HG03135 (cell line): ENCODE measurements at regions not wholly inside any gene's neighbourhood (a gene's known extent, or its start where the extent isn't known, plus 50 kb on each side); places are given as distances from the start of the nearest gene placed in this dataset.
"Not testable (repeated sequence)": the region's sequence is repeated elsewhere in the genome, so short reads cannot be mapped to it uniquely, and the experiment has no call there.

ENCODE experiments used
- ATAC-seq: cut with Tn5 transposase; IDR thresholded peaks from one replicate; pipeline ENCODE4 v1.9.1; 2021; ENCODE audit warnings: mild to moderate bottlenecking, moderate library complexity; ENCODE audit not compliant: unreplicated experiment

DNA sequence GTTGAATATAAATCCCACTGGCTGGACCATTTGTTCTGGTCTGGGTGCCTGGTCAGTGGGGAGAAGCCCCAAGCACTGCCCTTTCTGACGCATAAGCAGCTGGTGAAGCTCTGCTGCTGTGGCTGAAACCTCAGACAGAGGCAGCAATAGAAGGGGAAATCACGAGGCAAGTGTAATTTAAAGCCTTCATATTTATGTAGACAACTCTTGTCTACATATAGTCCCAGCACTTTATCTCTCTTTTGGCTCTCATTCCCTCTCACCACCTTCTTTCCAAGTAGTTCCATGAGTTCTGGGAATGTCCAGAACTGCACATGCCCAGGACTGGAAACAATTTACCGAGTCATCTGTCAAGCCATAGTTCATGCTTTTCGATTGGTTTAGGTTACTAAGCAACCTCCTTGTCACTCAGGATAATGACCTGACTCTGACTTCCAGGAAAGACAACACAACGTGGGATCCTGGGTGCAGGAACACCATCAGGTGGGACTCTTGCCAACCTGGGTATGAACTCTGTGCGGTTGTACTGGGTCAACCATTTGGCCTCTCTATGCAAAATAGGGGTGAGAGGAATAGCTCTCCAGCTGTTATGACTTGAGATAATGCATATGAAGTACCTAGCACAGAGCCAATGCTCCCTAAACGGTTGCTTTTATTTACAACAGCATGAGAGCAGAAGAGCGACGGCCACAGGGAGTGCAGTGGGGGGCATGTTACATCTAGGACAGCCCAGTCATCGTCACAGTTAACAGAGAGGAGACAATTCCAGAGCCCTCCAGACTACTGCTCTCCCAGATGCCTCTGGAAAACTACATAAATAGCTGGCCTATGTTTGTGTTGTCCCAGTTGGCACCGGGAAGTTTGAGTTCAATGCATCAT lies 321.9 kb downstream of the FOXO1 start:
- ATAC-seq = no peak

- ATAC-seq = no peak
These were observed 321.3 kb downstream of the FOXO1 start for GRCh38 chr13:40345149-40345514.

DNA sequence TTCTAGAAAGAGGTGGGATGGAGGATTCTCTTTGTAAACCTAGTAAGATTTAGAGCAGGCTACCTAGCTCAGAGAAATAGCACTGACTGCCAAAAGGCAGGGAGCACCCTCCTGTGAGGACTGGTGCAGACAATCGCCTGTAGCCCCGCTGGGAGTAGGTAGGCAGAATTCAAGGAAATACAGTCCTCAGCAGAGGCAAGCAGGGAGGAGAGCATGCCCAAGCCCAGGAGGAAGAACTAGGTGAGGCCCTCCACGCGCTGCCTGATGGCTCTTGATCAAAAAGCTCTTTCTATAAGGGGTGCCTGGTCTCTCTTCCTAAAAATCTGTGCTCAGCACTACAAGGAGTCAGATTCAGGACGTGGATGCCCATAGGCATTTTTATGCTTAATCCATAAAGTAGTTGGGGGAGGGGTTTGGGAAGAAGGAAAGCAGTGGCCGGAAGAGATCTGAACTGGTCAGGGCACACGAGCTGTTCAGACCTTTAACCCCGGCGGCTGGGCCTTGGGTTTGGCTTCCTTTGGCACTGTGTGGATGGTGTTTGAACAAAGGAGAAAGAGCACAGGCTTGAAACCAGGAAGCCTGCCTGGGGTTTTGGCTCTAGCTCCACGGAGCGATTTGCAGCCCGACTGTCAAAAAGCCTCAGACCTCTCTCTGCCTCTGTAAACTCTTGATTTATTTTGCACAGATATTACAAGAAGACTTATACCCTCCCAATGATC lies 320.6 kb downstream of the FOXO1 start:
- no peak for ATAC-seq

GRCh38 chr13:40346592-40346991 lies 319.8 kb downstream of the FOXO1 start:
- no peak for ATAC-seq

DNA sequence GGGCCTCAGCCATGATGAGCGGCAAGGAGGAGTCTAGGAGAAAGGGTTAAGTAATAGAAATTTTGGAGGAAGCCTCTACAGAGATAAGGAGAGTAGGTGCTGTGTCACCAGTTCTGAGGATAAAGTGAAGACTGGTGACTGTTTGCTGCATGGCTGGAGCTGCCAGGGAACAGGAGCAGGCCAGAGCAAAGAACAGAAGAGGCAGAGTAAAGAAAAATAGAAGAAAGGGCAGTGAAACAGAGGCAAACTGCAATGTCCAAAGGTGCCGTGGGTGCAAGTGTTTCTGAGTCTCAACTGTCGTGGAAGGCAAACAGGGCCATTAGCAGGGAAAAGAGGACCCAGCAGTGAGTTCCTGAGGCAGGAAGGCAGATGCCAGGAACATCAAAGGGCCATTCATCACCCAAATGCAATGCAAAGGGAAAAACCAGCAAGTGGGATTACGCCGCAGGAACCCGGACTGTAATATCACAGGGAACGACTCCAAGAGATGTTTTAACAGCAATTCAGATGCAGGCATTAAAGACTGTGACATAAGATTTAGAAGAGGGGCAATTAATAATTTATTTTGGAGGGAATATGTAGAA lies 318.3 kb downstream of the FOXO1 start:
- no peak for ATAC-seq

DNA sequence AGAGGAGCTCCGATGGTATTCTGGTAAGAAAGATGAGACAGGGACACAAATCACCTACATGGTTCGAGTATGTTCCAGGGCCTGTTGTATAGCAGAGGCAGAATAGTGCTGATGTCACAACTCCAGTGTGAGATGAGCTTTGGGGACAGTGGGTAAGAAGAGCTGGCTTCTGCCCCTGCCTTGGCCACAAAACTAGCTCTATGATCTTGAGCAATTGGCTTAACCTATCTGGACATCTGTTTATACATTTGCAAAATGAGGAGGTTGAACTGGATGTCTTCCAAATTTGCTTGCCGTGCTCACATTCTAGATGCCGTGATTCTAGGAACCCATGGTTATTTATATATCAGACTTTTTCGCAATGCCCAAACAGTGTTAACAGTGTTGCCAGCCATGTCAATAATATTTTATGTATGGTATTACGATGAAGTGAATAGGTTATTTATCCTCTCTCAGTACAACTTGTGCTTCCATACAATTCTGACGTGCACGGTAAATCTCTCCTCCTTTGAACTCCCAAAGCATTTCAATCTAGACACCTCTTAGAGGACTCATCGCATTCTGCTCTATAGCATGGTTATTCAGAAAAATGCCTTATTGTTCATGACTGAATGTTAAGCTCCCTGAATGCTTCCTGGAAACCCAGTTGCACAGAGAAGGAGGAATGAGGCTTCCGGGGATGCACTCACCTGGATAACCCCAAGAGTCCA lies 316.0 kb downstream of the FOXO1 start:
- no peak for ATAC-seq

GRCh38 chr13:40351537-40352379 lies 314.7 kb downstream of the FOXO1 start:
- ATAC-seq = no peak

- ATAC-seq = no peak
These were observed 314.1 kb downstream of the FOXO1 start for GRCh38 chr13:40352380-40352778.

GRCh38 chr13:40352802-40353562 lies 313.5 kb downstream of the FOXO1 start:
- ATAC-seq = no peak

DNA sequence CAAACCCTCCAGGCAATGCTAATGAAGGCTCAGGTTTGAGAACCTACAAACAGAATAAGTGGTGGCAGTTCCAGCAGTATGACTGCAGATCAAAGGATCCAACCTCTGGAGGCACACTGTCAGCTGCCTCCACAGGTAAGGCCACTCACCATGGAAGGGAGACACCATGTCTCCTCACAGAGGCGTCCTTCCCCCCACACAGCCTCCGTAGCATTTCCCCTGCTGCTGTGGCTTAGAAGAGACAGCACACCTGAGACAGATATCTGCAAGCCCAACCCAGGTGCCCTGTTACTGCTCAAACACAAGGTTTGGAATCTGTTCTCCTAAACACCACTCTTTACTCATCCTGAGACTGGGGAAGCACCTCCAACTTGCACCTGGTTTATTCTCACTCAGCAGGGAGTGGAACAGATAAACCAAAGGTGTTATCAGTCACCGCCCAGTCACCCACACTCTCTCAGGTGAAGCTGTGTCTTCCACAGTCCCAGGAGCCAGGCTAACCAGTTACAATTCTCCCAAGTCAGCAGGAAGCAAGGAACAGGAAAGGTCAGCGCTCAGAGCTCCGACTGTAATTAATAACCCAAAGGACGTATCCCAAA lies 311.2 kb downstream of the FOXO1 start:
- ATAC-seq = no peak

GRCh38 chr13:40356011-40356410 lies 310.4 kb downstream of the FOXO1 start:
- no peak for ATAC-seq

DNA sequence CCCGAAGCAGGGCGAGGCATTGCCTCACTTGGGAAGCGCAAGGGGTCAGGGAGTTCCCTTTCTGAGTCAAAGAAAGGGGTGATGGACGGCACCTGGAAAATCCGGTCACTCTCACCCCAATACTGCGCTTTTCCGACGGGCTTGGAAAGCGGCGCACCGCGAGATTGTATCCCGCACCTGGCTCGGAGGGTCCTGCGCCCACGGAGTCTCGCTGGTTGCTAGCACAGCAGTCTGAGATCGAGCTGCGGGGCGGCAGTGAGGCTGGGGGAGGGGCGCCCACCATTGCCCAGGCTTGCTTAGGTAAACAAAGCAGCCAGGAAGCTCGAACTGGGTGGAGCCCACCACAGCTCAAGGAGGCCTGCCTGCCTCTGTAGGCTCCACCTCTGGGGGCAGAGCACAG lies 310.0 kb downstream of the FOXO1 start:
- not testable (repeated sequence) for ATAC-seq

GRCh38 chr13:40362502-40362901 lies 303.9 kb downstream of the FOXO1 start:
- ATAC-seq = no peak

GRCh38 chr13:40363653-40364052 lies 302.8 kb downstream of the FOXO1 start:
- ATAC-seq = no peak

DNA sequence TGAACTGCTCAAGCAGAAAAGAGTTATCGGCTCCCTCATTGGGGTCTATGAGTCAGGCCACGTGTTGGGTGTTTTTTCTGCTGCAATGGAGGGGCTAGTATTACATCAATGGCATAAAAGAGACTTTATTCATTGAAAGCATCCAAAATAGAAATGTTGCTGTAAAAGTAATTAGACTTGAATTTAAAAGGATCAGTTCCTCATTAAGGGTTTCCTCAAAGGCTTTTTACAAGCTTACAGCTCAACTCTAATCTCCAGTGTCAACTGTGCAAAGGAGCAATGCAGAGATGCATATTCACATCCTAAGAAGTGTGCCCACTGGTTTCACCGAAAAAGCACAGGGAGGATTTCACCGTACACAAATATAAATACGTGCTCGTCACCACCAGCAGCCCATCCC lies 300.3 kb downstream of the FOXO1 start:
- ATAC-seq = no peak

GRCh38 chr13:40368127-40368891 lies 298.1 kb downstream of the FOXO1 start:
- no peak for ATAC-seq

DNA sequence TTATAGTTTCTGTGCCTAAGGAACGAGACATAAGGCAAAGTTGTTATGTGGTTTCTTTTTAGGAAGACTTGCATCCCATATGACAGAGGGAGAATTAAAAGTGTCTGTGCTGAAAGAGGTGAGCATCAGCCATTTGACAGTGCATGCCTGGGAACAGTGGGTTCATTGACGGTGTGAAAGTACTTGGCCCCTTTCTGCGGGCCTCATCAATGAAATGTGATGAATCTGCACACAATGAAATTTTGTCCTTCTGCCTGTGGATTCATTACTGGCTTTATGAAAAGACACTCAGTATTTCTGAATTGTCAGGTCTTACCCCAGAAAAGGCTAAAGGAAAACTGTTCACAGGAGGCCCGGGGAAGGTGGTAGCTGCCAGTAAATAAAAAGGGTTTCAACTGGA lies 295.8 kb downstream of the FOXO1 start:
- no peak for ATAC-seq

DNA sequence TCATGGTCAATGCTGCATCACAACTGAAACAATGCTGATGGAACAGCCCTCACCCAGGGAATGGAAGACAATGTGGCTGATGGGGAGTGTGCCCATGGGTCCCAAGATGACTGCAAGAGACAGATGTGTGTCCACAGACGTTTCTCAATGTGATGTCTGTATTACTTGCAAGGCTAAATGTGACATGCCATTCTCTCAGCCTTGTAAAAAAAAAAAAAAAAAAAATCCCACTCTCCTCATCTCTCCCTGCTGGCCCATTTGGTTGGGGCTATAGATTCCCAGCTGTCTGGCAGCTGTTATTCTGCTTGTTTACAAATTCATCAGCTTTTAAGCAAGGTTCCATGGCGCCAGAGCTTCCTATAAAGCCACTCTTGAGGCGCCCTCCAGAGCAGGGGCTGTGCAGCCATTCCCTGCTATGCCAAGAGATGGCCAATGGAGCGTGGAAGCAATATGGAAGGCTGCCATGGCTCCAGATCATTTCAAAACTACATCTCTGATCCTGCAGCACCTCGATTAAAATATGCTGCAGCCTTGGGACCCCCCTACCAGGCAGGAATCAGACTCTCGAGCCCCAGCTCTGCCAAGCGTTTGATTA lies 294.8 kb downstream of the FOXO1 start:
- ATAC-seq = no peak
